ENCODE measurements at regions not wholly inside any gene's neighbourhood (a gene's known extent, or its start where the extent isn't known, plus 50 kb on each side); places are given as distances from the start of the nearest gene placed in this dataset.

- Histone ChIP-seq H3K79me2 (no peaks in the 10 kb centered on the region), H3K9me2 (replicated peaks; ENCODE audit: insufficient read depth) (no peaks in the 10 kb centered on the region), H4K20me1 (ENCODE audit: insufficient read depth, poor library complexity, severe bottlenecking) (no peaks in the 10 kb centered on the region), H3K36me3 (replicated peaks; ENCODE audit: insufficient read depth, low read depth) (no peaks in the 10 kb centered on the region), H3K4me1 (ENCODE audit: insufficient read depth) (no peaks in the 10 kb centered on the region), H3K27me3 (no peaks in the 10 kb centered on the region), H3K4me3 (no peak overlapping the region), H2AFZ (no peak overlapping the region), H3K4me2 (no peak overlapping the region), H3K27ac (no peak overlapping the region), H3K9me3 (ENCODE audit: low read depth) (no peaks in the 10 kb centered on the region)
- WGBS (ENCODE audit: low lambda C conversion rate, missing lambda C conversion rate), result 88% methylated on average over 5 of the region's 5 CpGs
- no peak for DNase-seq (ENCODE audit: low spot score)
- TF ChIP-seq EZH2phosphoT487 (IDR thresholded peaks at IDR 0.05; ENCODE audit: low read depth, severe bottlenecking, unreplicated experiment) (no peak), CTCF (IDR thresholded peaks at IDR 0.05; ENCODE audit: poor library complexity) (no peak), EZH2 (IDR thresholded peaks at IDR 0.05; ENCODE audit: borderline replicate concordance) (no peak)
These were observed 118.0 kb downstream of the OAT start for GRCh38 chr10:124300735-124301134.

- no peak for DNase-seq (ENCODE audit: low spot score)
- H3K4me1 ChIP-seq (ENCODE audit: insufficient read depth), result no peaks in the 10 kb centered on the region
- WGBS (ENCODE audit: low lambda C conversion rate, missing lambda C conversion rate), result 86% methylated on average over 6 of the region's 6 CpGs
- H3K4me2 ChIP-seq, result no peak overlapping the region
- no peaks in the 10 kb centered on the region for H4K20me1 ChIP-seq (ENCODE audit: insufficient read depth, poor library complexity, severe bottlenecking)
- H3K9me3 ChIP-seq (ENCODE audit: low read depth), result no peaks in the 10 kb centered on the region
- H3K27me3 ChIP-seq, result no peaks in the 10 kb centered on the region
- no peak overlapping the region for H2AFZ ChIP-seq
- no peaks in the 10 kb centered on the region for H3K36me3 ChIP-seq (replicated peaks; ENCODE audit: insufficient read depth, low read depth)
- no peaks in the 10 kb centered on the region for H3K9me2 ChIP-seq (replicated peaks; ENCODE audit: insufficient read depth)
- H3K27ac ChIP-seq, result no peak overlapping the region
- no peaks in the 10 kb centered on the region for H3K79me2 ChIP-seq
- TF ChIP-seq EZH2 (IDR thresholded peaks at IDR 0.05; ENCODE audit: borderline replicate concordance) (no peak), CTCF (IDR thresholded peaks at IDR 0.05; ENCODE audit: poor library complexity) (no peak), EZH2phosphoT487 (IDR thresholded peaks at IDR 0.05; ENCODE audit: low read depth, severe bottlenecking, unreplicated experiment) (no peak)
- no peak overlapping the region for H3K4me3 ChIP-seq
These were observed 118.5 kb downstream of the OAT start for GRCh38 chr10:124300224-124300623.

- no peak for DNase-seq (ENCODE audit: low spot score)
- H3K4me3 ChIP-seq, result no peak overlapping the region
- H3K36me3 ChIP-seq (replicated peaks; ENCODE audit: insufficient read depth, low read depth), result no peaks in the 10 kb centered on the region
- WGBS (ENCODE audit: low lambda C conversion rate, missing lambda C conversion rate), result 87% methylated on average over 4 of the region's 4 CpGs
- no peak overlapping the region for H2AFZ ChIP-seq
- no peaks in the 10 kb centered on the region for H3K9me3 ChIP-seq (ENCODE audit: low read depth)
- TF ChIP-seq EZH2phosphoT487 (IDR thresholded peaks at IDR 0.05; ENCODE audit: low read depth, severe bottlenecking, unreplicated experiment) (no peak), CTCF (IDR thresholded peaks at IDR 0.05; ENCODE audit: poor library complexity) (no peak), EZH2 (IDR thresholded peaks at IDR 0.05; ENCODE audit: borderline replicate concordance) (no peak)
- H3K27ac ChIP-seq, result no peak overlapping the region
- H3K79me2 ChIP-seq, result no peaks in the 10 kb centered on the region
- no peaks in the 10 kb centered on the region for H3K27me3 ChIP-seq
- H3K4me2 ChIP-seq, result no peak overlapping the region
- H3K9me2 ChIP-seq (replicated peaks; ENCODE audit: insufficient read depth), result no peaks in the 10 kb centered on the region
- H4K20me1 ChIP-seq (ENCODE audit: insufficient read depth, poor library complexity, severe bottlenecking), result no peaks in the 10 kb centered on the region
- no peaks in the 10 kb centered on the region for H3K4me1 ChIP-seq (ENCODE audit: insufficient read depth)
These were observed 119.0 kb downstream of the OAT start for GRCh38 chr10:124299696-124300095.

GRCh38 chr10:124298891-124299290 lies 119.8 kb downstream of the OAT start:
- Histone ChIP-seq H3K36me3 (replicated peaks; ENCODE audit: insufficient read depth, low read depth) (no peaks in the 10 kb centered on the region), H3K9me3 (ENCODE audit: low read depth) (no peaks in the 10 kb centered on the region), H3K4me3 (no peak overlapping the region), H3K4me2 (no peak overlapping the region), H3K4me1 (ENCODE audit: insufficient read depth) (no peaks in the 10 kb centered on the region), H3K27ac (no peak overlapping the region), H3K79me2 (no peaks in the 10 kb centered on the region), H2AFZ (no peak overlapping the region), H3K27me3 (no peaks in the 10 kb centered on the region), H4K20me1 (ENCODE audit: insufficient read depth, poor library complexity, severe bottlenecking) (no peaks in the 10 kb centered on the region), H3K9me2 (replicated peaks; ENCODE audit: insufficient read depth) (no peaks in the 10 kb centered on the region)
- 100% methylated on average over 3 of the region's 3 CpGs for WGBS (ENCODE audit: low lambda C conversion rate, missing lambda C conversion rate)
- no peak for DNase-seq (ENCODE audit: low spot score)
- TF ChIP-seq CTCF (IDR thresholded peaks at IDR 0.05; ENCODE audit: poor library complexity) (no peak), EZH2phosphoT487 (IDR thresholded peaks at IDR 0.05; ENCODE audit: low read depth, severe bottlenecking, unreplicated experiment) (no peak), EZH2 (IDR thresholded peaks at IDR 0.05; ENCODE audit: borderline replicate concordance) (no peak)
